Fibroblast of pulmonary artery (primary cell): ENCODE measurements at regions not wholly inside any gene's neighbourhood (a gene's known extent, or its start where the extent isn't known, plus 50 kb on each side); places are given as distances from the start of the nearest gene placed in this dataset.

Experiments
- DNase-seq: peaks from one replicate; pipeline ENCODE4 v3.0.0-alpha.2; 2010; ENCODE audit warnings: low read depth
- H3K4me3 ChIP-seq: replicated peaks from 2 replicates; pipeline ENCODE4 v1.5.1; 2011; ENCODE audit warnings: low read depth, mild to moderate bottlenecking, control low read depth, low read length, moderate library complexity
- CTCF ChIP-seq: IDR thresholded peaks from 2 replicates; pipeline ENCODE4 v1.5.1; 2011; ENCODE audit warnings: mild to moderate bottlenecking, control low read depth, low read length, inconsistent platforms; ENCODE audit errors: missing control alignments

DNA sequence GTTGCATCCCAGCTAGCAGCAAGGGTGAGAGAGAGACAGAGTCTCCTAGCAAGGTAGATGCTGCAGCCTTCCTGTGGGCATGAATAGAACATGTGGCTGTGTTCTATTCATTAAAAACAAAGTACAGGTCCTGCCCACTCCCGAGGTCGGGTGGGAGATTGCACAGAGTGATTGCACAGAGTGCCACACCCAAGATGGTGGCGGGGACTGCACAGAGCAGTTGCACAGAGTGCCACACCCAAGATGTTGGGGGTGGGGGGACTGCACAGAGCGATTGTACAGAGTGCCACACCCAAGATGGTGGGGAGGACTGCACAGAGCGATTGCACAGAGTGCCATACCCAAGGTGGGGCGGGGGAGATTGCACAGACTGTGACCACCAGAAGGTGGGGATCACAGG lies 410.8 kb upstream of the EEF2KMT start:
- no peak for TF ChIP-seq CTCF
- H3K4me3 ChIP-seq, result no peak overlapping the region
- DNase-seq, result no peak

- no peak for TF ChIP-seq CTCF
- no peak overlapping the region for H3K4me3 ChIP-seq
- DNase-seq, result no peak
Measured at GRCh38 chr16:5506021-5506420, 408.4 kb upstream of the EEF2KMT start.

DNA sequence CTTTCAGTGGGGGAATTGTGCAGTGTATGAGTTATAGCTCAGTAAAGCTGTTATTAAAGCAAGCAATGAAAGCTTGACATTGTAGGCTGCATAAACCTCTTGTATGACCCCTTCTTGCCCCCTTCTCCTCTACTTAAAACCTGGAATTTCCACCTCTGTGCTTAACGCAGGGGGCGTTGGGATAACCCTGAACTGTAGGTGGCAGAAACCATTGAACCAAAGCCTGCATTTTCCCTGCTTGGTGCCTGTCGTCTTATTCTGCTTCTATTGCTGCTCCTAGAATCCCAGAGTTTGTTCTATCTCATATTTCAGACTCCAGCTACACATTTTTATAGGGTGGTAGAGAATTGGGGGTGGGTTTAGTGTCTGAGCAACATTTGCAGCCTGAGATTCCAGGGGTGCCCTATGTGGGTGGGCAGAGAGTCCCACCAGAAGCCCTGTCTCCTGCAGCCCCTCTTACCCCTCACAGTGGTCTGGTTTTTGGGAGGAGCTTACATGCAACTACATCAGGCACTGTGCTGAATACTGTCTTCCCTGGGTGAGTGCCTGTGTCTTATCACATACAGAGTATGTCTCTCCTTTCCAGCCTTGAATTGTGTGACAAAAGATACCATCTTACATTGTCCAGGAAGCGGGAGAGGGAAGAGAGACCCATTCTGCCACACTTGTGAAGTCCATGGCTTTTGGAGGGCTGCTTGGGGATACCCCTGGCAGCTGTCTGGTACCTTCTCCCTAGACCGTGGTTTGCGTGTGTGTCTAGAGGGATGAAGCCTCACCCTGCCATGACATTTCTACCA lies 407.7 kb upstream of the EEF2KMT start:
- TF ChIP-seq CTCF, result no peak
- no peak for DNase-seq

GRCh38 chr16:5504064-5504781 lies 406.6 kb upstream of the EEF2KMT start:
- no peak for DNase-seq
- H3K4me3 ChIP-seq, result no peak overlapping the region
- no peak for TF ChIP-seq CTCF

More for the DNA sequence above, 407.7 kb upstream of the EEF2KMT start:
- H3K4me3 ChIP-seq, result no peak overlapping the region

DNA sequence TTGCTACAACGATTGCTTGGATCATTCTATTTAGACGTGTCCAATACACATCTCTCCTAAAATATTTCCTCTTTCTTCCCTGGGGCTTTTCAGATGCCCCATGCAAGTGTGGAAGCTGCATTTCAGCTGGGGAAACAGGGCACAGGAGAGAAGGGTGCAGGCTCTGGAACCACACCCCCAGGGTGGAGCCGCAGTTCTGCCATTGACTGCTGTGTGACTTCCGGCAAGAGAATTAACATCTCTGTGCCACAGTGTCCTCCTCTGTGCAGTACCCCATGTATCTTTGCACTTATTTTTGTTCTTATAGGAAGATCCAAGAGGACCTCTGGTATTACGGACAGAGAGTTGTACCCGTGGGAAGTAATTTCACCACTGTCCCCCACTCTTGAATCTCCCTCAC lies 405.3 kb upstream of the EEF2KMT start:
- H3K4me3 ChIP-seq, result no peak overlapping the region
- DNase-seq, result no peak
- no peak for TF ChIP-seq CTCF

GRCh38 chr16:5502467-5502869 lies 404.9 kb upstream of the EEF2KMT start:
- H3K4me3 ChIP-seq, result no peak overlapping the region
- no peak for DNase-seq
- TF ChIP-seq CTCF, result no peak
